Activated T-cell treated with anti-CD3 and anti-CD28 coated beads, Interleukin-2, amount 50 U/mL, for 24 hours (primary cell): ENCODE measurements at regions not wholly inside any gene's neighbourhood (a gene's known extent, or its start where the extent isn't known, plus 50 kb on each side); places are given as distances from the start of the nearest gene placed in this dataset.
"Not testable (repeated sequence)": the region's sequence is repeated elsewhere in the genome, so short reads cannot be mapped to it uniquely, and the experiment has no call there.

Source experiments
- DNase-seq: peaks from one replicate; pipeline ENCODE4 v3.0.0-alpha.2; 2020
- H3K27ac Mint-ChIP-seq: 2 replicates; pipeline ENCODE4 v1.8.0; 2020; ENCODE audit warnings: mild to moderate bottlenecking, mixed read lengths
- H3K27me3 Mint-ChIP-seq: 2 replicates; pipeline ENCODE4 v1.8.0; 2020; ENCODE audit warnings: mixed read lengths
- H3K36me3 Mint-ChIP-seq: 2 replicates; pipeline ENCODE4 v1.8.0; 2020; ENCODE audit warnings: low read depth, mixed read lengths
- H3K4me1 Mint-ChIP-seq: 2 replicates; pipeline ENCODE4 v1.8.0; 2020; ENCODE audit warnings: low read depth, mixed read lengths
- H3K4me3 Mint-ChIP-seq: 2 replicates; pipeline ENCODE4 v1.8.0; 2020; ENCODE audit warnings: mild to moderate bottlenecking, moderate library complexity, mixed read lengths
- H3K9me3 Mint-ChIP-seq: 2 replicates; pipeline ENCODE4 v1.8.0; 2020; ENCODE audit warnings: mixed read lengths

DNA sequence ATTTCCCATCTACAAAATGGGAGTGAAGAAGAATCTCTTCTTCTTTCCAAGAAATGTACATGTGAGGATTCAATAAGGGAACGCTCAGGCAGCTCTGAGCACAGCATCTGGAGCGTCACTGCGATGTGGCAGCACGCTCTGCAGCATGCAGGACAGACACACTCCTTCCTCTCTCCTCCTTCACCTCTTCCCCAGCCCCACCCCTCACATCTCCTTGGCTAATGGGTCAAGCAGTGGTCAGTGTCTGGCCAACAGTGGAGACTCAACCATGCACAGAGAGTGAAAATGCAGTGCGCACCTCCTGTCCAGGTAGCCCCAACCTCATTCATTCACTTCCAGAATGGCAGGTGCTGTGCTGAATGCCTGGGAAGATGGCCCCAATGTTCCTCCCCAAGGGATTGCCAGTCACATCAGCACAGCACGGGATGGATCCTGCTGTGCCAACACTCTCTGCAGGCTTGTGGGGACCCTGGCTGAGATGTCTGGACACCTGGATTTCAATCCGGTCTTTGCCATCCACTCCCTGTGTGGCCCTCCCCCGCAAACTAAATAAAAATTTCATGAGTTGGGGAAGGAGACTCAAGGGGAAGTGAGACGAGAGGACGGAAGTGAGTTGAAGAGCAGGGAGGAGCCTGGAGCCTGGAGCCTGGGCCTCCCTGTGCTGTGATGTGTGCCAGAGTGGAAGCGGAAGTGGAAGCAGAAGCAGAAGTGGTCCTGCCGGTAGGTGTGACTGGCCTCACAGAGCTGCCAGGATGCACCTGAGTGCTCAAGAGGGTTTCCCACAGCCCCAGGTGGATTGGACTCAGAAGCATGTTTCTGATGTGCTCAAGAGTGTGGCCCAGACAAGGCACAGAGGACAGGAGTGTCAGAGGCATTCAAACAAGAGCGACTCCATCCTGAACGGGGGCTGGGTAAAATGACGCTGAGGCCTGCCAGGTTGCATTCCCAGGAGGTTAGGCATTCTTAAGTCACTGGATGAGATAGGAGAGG lies 163.9 kb downstream of the SMAD6 start:
- Mint-ChIP-seq H3K4me1 (peaks cover 3% of the 10 kb centered on the region), H3K9me3 (no peaks in the 10 kb centered on the region), H3K27me3 (peaks cover 57% of the 10 kb centered on the region), H3K4me3 (no peak overlapping the region), H3K36me3 (no peaks in the 10 kb centered on the region), H3K27ac (no peak overlapping the region)
- no peak for DNase-seq

DNA sequence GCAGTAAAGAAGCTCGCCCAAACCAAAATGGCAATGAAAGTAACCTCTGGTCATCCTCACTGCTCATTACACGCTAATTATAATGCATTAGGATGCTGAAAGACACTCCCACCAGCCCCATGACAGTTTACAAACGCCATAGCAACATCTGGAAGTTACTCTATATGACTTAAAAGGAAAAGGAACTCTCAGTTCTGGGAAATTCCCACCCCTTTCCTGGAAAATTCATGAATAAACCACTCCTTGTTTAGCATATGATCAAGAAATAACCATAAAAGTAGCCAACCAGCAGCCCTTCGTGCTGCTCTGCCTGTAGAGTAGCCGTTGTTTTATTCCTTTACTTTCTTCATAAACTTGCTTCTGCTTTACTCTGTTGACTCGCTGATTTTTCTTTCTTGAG lies 164.6 kb downstream of the SMAD6 start:
- Mint-ChIP-seq H3K27me3 (peaks cover 54% of the 10 kb centered on the region), H3K4me3 (no peak overlapping the region), H3K9me3 (no peaks in the 10 kb centered on the region), H3K4me1 (peaks cover 3% of the 10 kb centered on the region), H3K27ac (no peak overlapping the region), H3K36me3 (no peaks in the 10 kb centered on the region)
- no peak for DNase-seq

- DNase-seq = no peak
- H3K27me3 Mint-ChIP-seq = peaks cover 44% of the 10 kb centered on the region
- no peak overlapping the region for H3K4me3 Mint-ChIP-seq
- no peaks in the 10 kb centered on the region for H3K36me3 Mint-ChIP-seq
- peaks cover 7% of the 10 kb centered on the region for H3K4me1 Mint-ChIP-seq
- H3K27ac Mint-ChIP-seq = no peak overlapping the region
- H3K9me3 Mint-ChIP-seq = no peaks in the 10 kb centered on the region
These were observed 166.9 kb downstream of the SMAD6 start for GRCh38 chr15:66868918-66869317.

GRCh38 chr15:66870880-66871388 lies 168.9 kb downstream of the SMAD6 start:
- H3K27me3 Mint-ChIP-seq = peaks cover 34% of the 10 kb centered on the region
- no peaks in the 10 kb centered on the region for H3K9me3 Mint-ChIP-seq
- H3K4me3 Mint-ChIP-seq = no peak overlapping the region
- H3K4me1 Mint-ChIP-seq = peaks cover 7% of the 10 kb centered on the region
- H3K36me3 Mint-ChIP-seq = no peaks in the 10 kb centered on the region
- no peak for DNase-seq
- no peak overlapping the region for H3K27ac Mint-ChIP-seq

DNA sequence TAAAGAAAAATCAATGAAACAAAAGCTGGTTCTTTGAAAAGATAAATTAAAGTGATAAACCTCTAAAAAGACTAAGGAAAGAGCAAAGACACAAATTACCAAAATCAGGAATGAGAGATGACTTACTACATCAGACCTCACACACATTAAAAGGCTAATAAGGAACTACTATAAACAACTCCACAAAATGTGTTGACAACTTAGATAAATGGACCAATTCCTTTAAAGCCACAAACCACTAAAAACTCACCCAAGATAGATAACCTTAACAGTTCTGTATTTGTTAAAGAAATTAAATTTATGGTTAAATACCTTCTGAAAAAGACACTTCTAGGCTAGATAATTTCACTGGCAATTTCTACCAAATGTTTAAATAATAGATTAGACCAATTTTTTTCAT lies 170.4 kb downstream of the SMAD6 start:
- no peak overlapping the region for H3K4me3 Mint-ChIP-seq
- no peaks in the 10 kb centered on the region for H3K9me3 Mint-ChIP-seq
- H3K36me3 Mint-ChIP-seq = no peaks in the 10 kb centered on the region
- peaks cover 24% of the 10 kb centered on the region for H3K27me3 Mint-ChIP-seq
- DNase-seq = no peak
- no peak overlapping the region for H3K27ac Mint-ChIP-seq
- peaks cover 7% of the 10 kb centered on the region for H3K4me1 Mint-ChIP-seq

DNA sequence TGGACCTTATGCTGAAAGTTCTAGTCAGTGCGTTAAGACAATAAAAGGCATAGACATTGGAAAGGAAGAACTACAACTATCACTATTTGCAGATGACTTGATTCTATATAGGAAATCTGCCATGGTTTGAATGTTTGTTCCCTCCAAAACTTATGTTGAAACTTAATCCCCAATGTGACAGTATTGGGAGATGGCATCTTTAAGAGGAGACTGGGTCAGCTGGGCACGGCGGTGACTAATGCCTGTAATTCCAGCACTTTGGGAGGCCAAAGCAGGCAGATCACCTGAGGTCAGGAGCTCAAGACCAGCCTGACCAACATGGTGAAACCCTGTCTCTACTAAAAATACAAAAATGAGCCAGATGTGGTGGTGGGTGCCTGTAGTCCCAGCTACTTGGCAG lies 171.3 kb downstream of the SMAD6 start:
- not testable (repeated sequence) for DNase-seq, H3K4me3 Mint-ChIP-seq, H3K9me3 Mint-ChIP-seq, H3K36me3 Mint-ChIP-seq, H3K4me1 Mint-ChIP-seq, H3K27ac Mint-ChIP-seq
- peaks cover 19% of the 10 kb centered on the region for H3K27me3 Mint-ChIP-seq

DNA sequence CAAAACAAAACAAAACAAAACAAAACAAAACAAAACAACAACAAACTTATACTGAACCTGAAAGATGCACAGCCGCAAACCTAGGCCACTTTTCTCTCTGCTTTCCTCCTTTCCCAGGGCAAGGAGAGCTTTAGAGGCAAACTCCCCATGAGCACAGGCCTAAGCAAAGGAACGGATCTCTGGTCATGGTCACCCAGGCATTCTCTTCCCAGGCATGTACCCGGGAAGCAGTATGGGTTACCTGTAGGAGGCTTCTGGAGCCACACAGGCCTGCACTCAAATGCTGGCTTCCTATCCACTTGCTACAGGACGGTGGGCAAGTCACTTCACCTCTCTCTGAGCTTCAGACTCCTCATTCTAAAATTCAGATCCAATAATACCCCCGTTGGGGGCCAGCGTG lies 171.8 kb downstream of the SMAD6 start:
- Mint-ChIP-seq H3K36me3 (no peaks in the 10 kb centered on the region), H3K27ac (no peak overlapping the region), H3K27me3 (peaks cover 13% of the 10 kb centered on the region), H3K4me1 (peaks cover 7% of the 10 kb centered on the region), H3K4me3 (no peak overlapping the region), H3K9me3 (no peaks in the 10 kb centered on the region)
- no peak for DNase-seq

DNA sequence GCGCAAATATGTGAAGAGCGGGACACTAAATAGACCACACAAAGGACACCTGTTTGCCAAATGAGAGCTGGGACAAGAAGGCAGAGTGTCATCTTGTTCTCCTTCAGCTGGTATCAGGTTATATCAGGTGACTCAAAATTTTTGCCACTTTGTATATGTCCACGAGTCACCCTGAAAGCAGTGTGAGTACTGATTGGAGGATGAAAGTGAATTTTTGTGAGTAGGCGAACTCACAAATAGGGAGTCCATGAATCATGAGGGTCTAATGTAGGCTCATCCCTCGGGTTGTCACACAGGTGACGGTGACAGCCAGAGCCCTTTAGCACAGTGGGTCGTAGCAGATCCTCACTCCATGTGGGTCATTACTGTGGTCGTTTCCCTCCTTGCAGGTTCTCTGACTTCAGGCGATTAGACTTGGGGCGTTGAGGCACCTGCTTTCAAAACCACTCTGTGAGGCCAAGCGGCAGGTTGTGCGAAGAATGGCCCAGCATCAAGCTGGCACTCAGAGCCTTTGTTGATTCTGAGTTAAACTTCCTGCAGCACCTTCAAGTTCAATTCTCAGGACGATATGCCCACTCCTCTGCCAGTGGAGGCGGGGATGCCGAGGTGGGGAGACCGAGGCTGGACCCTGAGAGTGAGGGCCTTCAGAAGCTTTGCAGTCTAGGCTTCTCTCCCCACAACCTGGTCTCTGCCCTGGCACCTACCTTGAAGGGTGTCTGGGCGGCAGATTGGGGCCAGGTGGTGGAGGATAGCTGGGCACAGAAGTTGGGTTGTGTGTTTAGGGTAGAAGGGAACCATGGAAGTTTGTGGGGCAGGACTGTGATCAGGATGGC lies 173.8 kb downstream of the SMAD6 start:
- no peaks in the 10 kb centered on the region for H3K27me3 Mint-ChIP-seq
- no peaks in the 10 kb centered on the region for H3K36me3 Mint-ChIP-seq

GRCh38 chr15:66876421-66876730 lies 174.3 kb downstream of the SMAD6 start:
- no peak for DNase-seq
- no peak overlapping the region for H3K27ac Mint-ChIP-seq

More for the DNA sequence above, 173.8 kb downstream of the SMAD6 start:
- no peak for DNase-seq
- Mint-ChIP-seq H3K9me3 (no peaks in the 10 kb centered on the region), H3K4me3 (no peak overlapping the region), H3K4me1 (peaks cover 7% of the 10 kb centered on the region), H3K27ac (no peak overlapping the region)

GRCh38 chr15:66876731-66877476 lies 174.9 kb downstream of the SMAD6 start:
- no peak overlapping the region for H3K4me3 Mint-ChIP-seq
- H3K9me3 Mint-ChIP-seq = no peaks in the 10 kb centered on the region
- DNase-seq = no peak
- H3K36me3 Mint-ChIP-seq = no peaks in the 10 kb centered on the region
- H3K4me1 Mint-ChIP-seq = peaks cover 6% of the 10 kb centered on the region
- H3K27ac Mint-ChIP-seq = no peak overlapping the region
- peaks cover 3% of the 10 kb centered on the region for H3K27me3 Mint-ChIP-seq

More at GRCh38 chr15:66876421-66876730, 174.3 kb downstream of the SMAD6 start:
- no peaks in the 10 kb centered on the region for H3K9me3 Mint-ChIP-seq
- H3K36me3 Mint-ChIP-seq = no peaks in the 10 kb centered on the region
- H3K27me3 Mint-ChIP-seq = peaks cover 3% of the 10 kb centered on the region
- H3K4me3 Mint-ChIP-seq = no peak overlapping the region
- H3K4me1 Mint-ChIP-seq = peaks cover 7% of the 10 kb centered on the region

DNA sequence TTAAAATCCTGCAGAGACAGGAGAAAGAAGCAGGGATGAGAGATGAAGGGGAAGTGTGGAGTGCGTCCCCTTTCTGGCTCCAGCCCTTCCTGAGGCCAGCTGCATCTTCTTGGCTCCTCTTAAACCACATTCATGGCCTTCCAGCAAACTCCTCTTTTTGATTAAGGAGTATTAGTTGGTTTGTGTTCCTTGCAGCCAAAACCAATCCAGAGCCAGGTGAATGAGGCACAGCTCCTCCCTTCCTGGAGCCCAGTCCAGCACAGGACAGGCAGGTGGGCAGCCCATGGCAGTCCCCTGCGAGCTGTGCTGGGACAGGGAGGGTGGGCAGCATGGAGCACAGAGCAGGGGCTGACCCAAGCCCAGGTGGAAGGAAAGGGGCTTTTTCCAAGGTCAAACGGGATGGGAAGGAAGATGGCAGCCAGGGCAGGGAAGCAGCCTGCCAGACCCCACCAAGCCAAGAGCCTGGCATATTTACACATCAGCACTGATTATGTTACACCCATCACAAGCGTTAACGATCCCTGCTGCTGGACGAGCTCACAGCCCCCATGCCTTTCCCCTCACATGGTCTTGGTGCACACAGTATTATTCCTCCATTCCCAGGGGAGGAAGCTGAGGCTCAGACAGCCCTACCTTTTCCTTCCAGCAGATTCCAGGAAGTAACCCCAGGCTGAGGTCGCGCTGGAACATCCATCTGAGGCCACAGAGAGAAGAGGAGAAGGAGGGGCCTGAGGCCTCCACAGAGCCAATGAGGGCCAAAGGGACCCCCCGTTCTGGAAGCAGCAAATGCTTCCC lies 175.6 kb downstream of the SMAD6 start:
- no peaks in the 10 kb centered on the region for H3K9me3 Mint-ChIP-seq
- H3K36me3 Mint-ChIP-seq = no peaks in the 10 kb centered on the region
- peaks cover 3% of the 10 kb centered on the region for H3K27me3 Mint-ChIP-seq
- no peak overlapping the region for H3K4me3 Mint-ChIP-seq
- H3K4me1 Mint-ChIP-seq = no peaks in the 10 kb centered on the region
- H3K27ac Mint-ChIP-seq = no peak overlapping the region
- DNase-seq = no peak

- Mint-ChIP-seq H3K27me3 (peaks cover 3% of the 10 kb centered on the region), H3K9me3 (no peaks in the 10 kb centered on the region), H3K4me1 (peaks cover 5% of the 10 kb centered on the region), H3K4me3 (no peak overlapping the region), H3K36me3 (no peaks in the 10 kb centered on the region), H3K27ac (no peak overlapping the region)
- DNase-seq = no peak
These were observed 176.7 kb downstream of the SMAD6 start for GRCh38 chr15:66878761-66879160.

DNA sequence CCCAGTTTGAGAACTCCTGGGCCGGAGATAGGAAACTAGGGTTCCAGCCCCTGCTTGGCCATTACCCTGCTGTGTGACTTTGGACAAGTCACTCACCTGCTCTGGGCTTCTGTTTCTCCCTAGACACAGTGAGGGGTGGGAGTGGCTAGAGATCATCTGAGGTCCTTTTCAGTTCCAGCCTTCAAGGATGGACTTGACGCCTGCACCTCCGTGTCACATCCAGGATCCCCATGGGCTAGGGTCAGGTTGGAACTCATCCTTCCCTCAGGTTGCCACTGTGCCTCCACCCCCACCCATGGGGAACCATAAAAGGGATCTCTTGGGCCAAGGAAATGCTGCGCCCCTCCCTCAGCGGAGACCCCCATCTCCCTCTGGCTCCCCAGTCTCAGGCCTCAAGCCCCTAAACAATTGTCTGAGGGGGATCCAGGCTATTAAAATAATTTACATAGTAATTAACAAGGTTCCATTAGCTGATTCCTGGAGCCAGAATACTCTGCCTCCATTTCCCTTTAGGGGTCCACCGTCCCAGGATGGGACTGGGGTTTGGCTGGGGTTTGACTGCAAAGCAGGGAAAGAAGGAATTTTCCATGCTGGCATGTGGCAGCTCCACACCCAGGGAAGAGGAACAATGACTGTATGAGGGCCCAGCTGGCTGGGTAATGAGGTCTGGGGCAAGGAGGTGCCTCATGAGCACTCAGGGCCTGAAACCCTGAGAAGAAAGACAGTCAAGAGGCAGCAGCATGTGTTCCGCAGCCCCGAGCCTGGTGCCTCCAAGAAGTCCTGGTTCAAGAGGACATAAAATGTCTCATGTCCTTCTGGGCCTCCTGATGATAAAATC lies 177.7 kb downstream of the SMAD6 start:
- Mint-ChIP-seq H3K4me1 (peaks cover 5% of the 10 kb centered on the region), H3K4me3 (no peak overlapping the region), H3K27ac (no peak overlapping the region), H3K27me3 (peaks cover 3% of the 10 kb centered on the region), H3K36me3 (no peaks in the 10 kb centered on the region), H3K9me3 (no peaks in the 10 kb centered on the region)
- DNase-seq = no peak
